GM18861 (cell line): ENCODE measurements at regions not wholly inside any gene's neighbourhood (a gene's known extent, or its start where the extent isn't known, plus 50 kb on each side); places are given as distances from the start of the nearest gene placed in this dataset.

ENCODE experiments used
- ATAC-seq: cut with Tn5 transposase; IDR thresholded peaks from one replicate; pipeline ENCODE4 v1.9.1; 2021; ENCODE audit not compliant: unreplicated experiment

GRCh38 chr12:126523891-126524290 is 1458.7 kb downstream of the AACS start:
- no peak for ATAC-seq

GRCh38 chr12:126534495-126534894 is 1469.3 kb downstream of the AACS start:
- ATAC-seq = no peak

GRCh38 chr12:126534942-126535341 is 1469.7 kb downstream of the AACS start:
- no peak for ATAC-seq

GRCh38 chr12:126535971-126536370 is 1470.7 kb downstream of the AACS start:
- no peak for ATAC-seq

GRCh38 chr12:126537961-126538530 is 1472.8 kb downstream of the AACS start:
- ATAC-seq = no peak

- no peak for ATAC-seq
Measured at GRCh38 chr12:126538888-126539287, 1473.7 kb downstream of the AACS start.

- no peak for ATAC-seq
Measured at GRCh38 chr12:126545411-126545810, 1480.2 kb downstream of the AACS start.

GRCh38 chr12:126547905-126548304 is 1482.7 kb downstream of the AACS start:
- ATAC-seq = no peak

GRCh38 chr12:126551869-126552268 is 1486.6 kb downstream of the AACS start:
- no peak for ATAC-seq

- ATAC-seq = no peak
Measured at GRCh38 chr12:126554625-126555024, 1489.4 kb downstream of the AACS start.

- ATAC-seq = no peak
Measured at GRCh38 chr12:126557659-126558058, 1492.4 kb downstream of the AACS start.

GRCh38 chr12:126558219-126558618 is 1493.0 kb downstream of the AACS start:
- no peak for ATAC-seq

GRCh38 chr12:126558810-126559209 is 1493.6 kb downstream of the AACS start:
- ATAC-seq = no peak

- ATAC-seq = no peak
Measured at GRCh38 chr12:126567016-126567415, 1501.8 kb downstream of the AACS start.

- no peak for ATAC-seq
Measured at GRCh38 chr12:126569706-126570105, 1504.5 kb downstream of the AACS start.

GRCh38 chr12:126570566-126570965 is 1505.3 kb downstream of the AACS start:
- ATAC-seq = no peak

- ATAC-seq = no peak
Measured at GRCh38 chr12:126572170-126572569, 1506.9 kb downstream of the AACS start.

- ATAC-seq = no peak
Measured at GRCh38 chr12:126581655-126582054, 1516.4 kb downstream of the AACS start.

GRCh38 chr12:126582231-126582630 is 1517.0 kb downstream of the AACS start:
- ATAC-seq = no peak

GRCh38 chr12:126588586-126589249 is 1523.5 kb downstream of the AACS start:
- ATAC-seq = no peak

GRCh38 chr12:126591533-126591932 is 1526.3 kb downstream of the AACS start:
- ATAC-seq = no peak

- no peak for ATAC-seq
Measured at GRCh38 chr12:126601184-126602170, 1536.2 kb downstream of the AACS start.
